DMS 273 treated with DMSO at 0.1 percent for 48 hours (cell line): ENCODE measurements at regions not wholly inside any gene's neighbourhood (a gene's known extent, or its start where the extent isn't known, plus 50 kb on each side); places are given as distances from the start of the nearest gene placed in this dataset.

Source experiments
- DNase-seq: peaks from one replicate; lab custom pipeline; 2025; lab: John Stamatoyannopoulos, UW

DNA sequence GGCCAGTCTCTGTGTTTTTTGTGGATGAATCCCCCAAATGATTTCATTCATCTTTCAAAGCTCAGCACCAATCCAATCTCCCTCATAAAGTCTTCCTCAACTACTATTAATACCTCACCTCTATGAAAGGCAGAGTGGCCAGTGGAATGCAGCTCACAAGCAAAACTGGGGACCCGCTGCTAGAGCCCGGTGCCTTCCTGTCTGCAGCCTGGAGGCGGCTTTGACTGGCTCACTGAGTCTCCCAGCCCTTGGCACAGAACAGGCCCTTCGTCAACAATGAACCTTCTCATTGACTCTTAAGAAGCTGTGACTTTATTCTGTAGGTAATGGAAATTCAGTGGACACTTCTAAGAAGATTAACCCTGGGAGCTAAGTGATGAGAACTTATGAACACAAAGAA lies 86.8 kb upstream of the RAB4A start:
- DNase-seq, result no peak

GRCh38 chr1:229185963-229186362 lies 84.9 kb upstream of the RAB4A start:
- no peak for DNase-seq

DNA sequence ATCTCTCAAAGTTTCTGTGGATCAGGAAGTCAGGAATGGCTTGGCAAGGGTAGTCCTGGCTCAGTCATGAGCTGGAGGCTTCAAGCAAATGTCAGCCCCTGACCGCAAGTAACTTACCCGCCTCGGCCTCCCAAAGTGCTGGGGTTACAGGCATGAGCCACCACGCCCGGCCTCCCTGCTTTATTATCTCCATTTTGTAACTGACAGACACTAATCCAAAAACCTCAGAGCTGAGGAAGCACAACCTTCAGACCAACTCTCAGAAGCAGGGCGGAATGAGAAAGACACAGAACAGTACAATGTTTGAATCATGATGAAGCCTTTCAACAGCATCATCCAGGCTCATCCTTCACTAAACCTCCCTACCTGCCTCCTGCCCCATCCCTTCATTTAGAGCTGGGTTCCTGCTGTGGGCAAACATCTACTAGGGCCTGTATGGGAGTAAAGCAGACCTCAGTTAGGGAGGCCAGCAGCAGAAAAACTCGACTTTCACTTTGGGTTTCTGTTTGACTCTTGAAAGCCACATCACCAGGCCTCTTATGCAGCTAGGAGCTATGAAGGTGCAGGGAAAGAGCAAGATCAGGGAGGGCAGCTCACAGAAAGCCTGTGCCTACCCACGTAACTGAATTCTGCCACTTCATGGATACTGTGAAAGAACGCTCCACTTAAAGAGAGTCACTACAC lies 84.4 kb upstream of the RAB4A start:
- no peak for DNase-seq

DNA sequence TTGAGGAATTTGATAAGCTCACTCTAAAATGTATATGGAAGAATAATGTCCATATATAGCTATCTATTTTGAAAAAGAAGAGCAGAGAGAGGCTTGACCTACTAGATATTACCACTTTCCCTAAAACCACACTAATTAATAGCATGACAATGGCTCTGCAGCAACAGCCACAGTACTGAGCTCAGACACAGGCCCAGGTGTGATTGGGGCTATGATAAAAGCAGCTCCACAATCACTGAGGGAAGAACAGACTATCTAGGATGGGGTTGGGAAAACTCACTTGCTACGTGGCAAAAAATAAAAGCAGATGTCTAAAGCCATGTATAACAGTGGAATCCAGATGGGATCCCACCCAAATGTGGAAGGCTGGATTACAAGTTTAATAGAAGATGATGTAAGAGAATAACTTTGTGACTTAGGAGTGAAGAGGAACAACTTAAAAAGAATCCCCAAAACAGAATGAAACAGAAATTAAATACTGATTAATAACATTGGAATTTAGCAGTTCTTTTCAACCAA lies 80.8 kb upstream of the RAB4A start:
- no peak for DNase-seq

- DNase-seq, result no peak
Observed at GRCh38 chr1:229191066-229191674, 79.7 kb upstream of the RAB4A start.

DNA sequence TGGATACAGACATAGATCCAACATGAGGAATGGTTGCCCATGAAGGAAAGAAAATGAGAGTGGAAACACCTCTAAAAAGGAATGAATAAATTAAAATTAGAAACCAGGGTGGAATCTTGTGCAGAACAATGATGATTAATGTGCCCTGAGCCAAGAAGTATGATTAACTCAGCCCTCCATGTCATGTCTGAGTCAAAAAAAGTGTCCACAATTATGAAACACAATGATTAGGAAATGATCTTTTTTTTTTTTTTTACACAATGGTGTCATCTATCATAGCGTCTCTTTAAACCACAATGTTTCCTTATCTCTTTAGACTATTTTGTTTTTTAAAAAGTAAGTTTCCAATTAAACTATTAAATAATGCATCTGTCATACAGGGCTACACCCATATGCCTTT lies 78.9 kb upstream of the RAB4A start:
- DNase-seq, result no peak

- no peak for DNase-seq
Observed at GRCh38 chr1:229192853-229193252, 78.1 kb upstream of the RAB4A start.

- DNase-seq, result no peak
Observed at GRCh38 chr1:229194096-229194495, 76.8 kb upstream of the RAB4A start.

GRCh38 chr1:229195246-229195645 lies 75.7 kb upstream of the RAB4A start:
- no peak for DNase-seq

DNA sequence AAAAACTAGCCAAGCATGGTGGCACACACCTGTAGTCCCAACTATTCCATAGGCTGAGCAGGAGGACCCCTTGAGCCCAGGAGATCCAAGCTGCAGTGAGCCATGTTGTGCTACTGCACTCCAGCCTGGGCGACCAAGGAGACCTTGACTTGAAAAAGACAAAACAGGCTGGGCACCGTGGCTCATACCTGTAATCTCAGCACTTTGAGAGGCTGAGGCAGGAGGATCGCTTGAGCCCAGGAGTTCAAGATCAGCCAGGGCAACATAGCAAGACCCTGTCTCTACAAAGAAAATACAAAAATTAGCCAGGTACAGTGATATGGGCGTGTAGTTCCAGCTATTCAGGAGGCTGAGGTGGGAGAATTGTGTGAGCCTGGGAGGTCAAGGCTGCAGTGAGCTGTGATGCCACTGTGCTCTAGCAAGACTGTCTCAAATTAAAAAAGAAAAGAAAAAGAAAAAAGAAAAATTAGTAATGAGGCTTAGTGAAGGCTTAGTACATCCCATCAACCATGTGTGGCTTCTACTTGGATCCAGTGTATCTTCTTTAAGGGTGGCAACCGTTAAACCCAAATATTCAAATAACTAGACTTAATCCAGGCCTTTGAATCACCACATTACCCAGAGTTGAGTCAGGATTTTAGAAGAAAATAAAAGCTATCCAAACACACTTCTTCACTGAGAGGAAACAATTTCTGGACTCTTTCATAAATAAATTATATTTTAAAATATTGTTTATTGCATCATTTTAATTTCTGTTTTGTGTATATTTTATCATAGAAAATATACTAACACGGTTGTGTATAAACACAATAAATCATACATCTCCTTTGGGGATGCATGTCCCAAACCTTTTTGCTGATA lies 74.3 kb upstream of the RAB4A start:
- DNase-seq, result no peak

DNA sequence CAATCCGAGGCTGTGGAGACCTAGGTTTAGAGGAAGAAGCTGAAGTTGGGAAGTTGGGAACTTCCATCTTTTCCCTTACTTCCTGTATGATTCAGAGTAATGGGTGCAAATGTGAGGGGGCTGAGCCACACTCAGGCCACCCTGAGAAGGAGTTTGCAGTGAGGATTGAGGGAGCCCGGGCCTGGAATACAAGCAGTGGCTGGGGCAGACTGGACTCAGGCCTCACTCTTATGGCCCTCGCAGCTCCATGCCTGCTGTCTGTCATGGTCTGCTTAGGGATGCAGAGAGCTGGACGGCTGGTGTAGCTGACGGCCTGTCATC lies 73.7 kb upstream of the RAB4A start:
- DNase-seq, result no peak

- DNase-seq, result no peak
Observed at GRCh38 chr1:229199261-229200243, 71.4 kb upstream of the RAB4A start.

DNA sequence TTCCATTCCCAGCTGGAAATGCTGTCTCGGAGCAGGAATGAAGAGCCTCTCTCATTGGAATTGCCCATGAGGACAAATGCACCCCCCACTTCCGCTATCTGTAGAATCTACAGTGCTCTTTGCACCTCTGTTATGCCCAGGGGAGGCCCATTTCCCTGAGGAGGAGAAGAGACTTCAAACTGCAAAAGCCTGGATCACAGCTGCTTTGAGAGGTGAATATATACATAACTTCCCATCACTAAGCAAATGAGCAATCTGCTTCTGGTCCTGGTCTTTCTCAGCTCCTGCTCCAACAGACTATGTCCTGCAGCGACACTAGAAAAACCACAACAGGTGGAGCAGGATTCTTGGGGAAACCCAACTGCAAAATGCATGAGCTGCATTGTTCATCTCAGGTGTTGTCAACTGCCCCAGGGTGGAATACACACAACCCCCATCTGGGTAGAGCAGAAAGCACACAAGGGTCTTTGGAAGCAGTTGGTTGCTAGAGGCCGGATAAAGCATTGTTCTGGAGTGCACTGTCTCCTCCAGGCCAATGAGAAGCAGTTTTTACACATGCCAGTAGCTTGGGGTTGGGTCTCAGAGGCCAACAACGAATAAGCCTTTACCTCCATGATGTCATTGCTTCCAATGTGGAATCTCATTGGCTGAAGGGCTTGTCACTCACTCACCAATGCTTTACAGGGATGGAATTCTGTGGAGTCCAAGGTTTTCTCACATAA lies 67.7 kb upstream of the RAB4A start:
- no peak for DNase-seq

GRCh38 chr1:229203991-229204632 lies 66.8 kb upstream of the RAB4A start:
- DNase-seq, result no peak

DNA sequence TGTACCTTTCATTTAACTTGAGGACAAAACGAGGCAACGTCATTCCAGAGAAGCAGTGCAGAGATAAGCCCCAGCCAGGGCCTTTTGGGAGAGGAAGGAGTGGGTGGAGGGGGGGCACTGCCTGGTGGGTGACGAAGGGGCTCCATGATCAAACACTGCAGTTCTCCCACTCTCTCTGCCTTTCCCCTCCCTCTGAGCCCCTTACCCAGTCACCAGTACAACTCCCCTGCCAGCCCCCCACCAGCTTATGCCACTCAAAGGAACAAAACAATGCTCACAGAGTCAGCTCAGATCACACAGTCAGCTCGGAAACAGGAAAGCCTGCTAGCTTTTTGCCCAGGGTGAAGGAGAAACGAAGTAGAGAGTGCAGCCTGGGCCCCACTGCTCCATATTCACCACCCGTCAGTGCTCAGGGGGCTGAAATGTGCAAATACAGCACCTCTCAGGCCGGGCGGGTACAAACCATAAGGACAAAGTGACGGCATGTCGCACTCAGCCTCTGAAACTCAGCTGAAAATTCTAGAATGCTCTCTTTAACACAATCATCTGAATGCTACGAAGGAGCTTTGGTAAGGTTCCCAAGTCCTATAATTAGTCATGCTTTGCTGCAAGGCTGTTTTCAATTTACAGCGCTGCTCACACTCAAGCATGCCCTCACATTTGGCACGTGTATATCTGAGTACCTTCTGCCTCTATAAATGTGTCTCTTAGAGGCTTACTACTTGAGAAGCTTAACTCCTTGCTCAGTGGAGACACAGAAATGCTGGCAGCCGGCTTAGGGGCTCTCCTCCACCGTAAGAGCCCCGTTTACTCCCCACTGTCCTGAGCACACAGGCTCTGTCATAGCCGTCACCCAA lies 65.8 kb upstream of the RAB4A start:
- no peak for DNase-seq

GRCh38 chr1:229205854-229206253 lies 65.1 kb upstream of the RAB4A start:
- no peak for DNase-seq

DNA sequence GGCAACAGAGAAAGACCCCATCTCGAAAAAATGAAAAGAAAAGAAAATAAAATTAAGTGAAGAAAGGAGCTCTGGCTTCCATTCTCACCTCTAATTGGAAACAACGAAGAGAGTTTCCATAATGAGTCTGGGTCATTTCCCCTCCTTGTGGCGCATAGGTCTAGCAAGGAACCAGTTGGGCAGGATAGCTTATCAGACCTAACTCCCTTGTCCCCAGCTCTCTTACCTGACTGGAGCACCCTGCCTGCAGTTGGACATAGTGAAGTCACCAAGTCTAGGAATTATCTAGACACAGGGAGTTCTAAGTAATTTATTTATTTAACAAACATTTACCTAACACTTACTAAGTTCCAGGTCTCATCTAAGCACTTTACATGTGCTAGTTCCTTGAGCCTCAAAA lies 63.0 kb upstream of the RAB4A start:
- DNase-seq, result no peak

DNA sequence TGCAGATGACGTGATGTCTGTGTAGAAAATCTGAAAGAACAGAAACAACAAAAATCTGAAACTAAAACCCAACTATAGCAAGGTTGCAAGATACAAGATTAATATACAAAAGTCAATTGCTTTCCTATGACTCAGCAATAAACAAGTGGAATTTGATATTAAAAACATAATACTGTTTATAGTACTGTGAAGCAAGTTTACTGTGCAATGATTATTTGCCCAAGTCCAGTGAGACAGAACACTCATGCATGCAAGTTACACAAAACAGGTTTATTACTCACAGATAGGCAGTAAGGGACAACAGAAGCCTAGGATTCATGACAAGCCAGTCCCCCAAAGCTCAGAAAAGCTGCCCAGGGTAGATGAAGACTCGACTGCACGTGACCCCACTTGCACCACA lies 62.4 kb upstream of the RAB4A start:
- no peak for DNase-seq

DNA sequence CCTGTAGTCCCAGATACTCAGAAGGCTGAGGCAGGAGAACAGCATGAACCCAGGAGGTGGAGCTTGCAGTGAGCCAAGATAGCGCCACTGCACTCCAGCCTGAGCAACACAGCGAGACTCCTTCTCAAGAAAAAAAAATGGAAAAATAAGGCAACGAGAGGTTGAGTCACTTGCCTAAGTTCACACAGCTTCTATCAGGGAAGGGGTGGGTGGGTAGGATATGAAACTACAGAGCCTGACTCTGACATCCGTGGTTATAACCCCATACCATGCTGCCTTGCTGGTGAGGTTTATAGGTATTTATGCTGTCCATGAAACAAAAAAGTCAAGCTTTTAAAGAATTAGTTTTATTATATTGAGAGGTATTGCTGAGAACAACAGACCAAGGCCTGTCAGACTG lies 61.5 kb upstream of the RAB4A start:
- no peak for DNase-seq

GRCh38 chr1:229209816-229210215 lies 61.1 kb upstream of the RAB4A start:
- no peak for DNase-seq
